ENCODE measurements at regions not wholly inside any gene's neighbourhood (a gene's known extent, or its start where the extent isn't known, plus 50 kb on each side); places are given as distances from the start of the nearest gene placed in this dataset.

DNA sequence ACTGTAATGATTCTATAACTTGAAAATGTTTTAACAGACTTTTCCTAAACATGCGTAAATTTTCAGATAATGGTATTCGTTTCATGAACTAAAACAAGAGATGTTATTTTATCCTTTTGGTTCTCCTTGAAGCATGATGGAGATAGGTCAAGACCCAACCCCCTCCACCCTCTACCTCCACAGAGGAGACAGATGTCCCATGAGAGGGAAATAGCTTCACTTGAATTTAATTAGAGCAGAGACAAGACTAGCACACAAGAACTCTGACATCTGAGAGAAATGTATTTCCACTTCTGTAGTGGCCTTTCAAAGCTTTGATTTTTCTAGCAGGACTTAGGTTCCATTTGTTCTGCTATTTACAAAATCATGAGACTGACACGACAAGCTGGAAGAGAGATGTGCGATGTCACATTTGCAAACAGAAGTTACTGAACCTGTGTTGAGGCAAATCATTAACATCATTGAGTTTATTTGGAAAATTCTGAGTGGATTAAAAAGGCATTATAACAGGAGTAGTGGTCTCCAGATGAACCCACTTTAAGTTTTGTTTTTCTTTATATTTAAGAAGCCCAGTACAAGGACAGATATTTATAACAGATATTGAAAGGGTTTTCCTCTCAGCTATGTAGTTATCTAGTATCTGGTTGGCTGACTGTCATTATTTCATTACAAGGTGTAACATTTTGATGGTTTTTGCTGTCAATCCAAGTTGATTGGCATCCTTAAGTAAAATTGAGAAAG, 276.2 kb downstream of the ASXL3 start:
- DNase-seq (ENCODE audit: low spot score), result no peak
- TF ChIP-seq, protein P1, sequence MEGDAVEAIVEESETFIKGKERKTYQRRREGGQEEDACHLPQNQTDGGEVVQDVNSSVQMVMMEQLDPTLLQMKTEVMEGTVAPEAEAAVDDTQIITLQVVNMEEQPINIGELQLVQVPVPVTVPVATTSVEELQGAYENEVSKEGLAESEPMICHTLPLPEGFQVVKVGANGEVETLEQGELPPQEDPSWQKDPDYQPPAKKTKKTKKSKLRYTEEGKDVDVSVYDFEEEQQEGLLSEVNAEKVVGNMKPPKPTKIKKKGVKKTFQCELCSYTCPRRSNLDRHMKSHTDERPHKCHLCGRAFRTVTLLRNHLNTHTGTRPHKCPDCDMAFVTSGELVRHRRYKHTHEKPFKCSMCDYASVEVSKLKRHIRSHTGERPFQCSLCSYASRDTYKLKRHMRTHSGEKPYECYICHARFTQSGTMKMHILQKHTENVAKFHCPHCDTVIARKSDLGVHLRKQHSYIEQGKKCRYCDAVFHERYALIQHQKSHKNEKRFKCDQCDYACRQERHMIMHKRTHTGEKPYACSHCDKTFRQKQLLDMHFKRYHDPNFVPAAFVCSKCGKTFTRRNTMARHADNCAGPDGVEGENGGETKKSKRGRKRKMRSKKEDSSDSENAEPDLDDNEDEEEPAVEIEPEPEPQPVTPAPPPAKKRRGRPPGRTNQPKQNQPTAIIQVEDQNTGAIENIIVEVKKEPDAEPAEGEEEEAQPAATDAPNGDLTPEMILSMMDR (IDR thresholded peaks at IDR 0.05; ENCODE audit: extremely low read depth, missing control alignments), result no peak

DNA sequence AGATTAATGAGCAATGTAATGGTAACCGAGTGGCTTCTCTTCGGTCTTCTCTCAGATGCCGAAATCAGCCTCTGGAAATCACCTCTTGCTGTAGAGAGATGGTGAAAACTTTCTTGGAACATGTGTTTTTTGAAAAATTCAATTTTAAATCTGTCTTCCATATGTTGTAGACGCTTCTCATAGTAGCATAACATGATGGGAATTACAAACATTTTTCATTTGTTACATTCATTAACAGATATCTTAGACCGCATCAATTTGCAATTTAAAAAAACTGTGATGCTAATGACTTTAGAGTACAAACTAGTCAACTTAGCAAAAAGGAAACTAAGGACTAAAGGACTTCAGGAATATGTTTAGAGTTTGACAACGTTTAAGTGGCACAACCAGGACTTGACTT, 275.2 kb downstream of the ASXL3 start:
- no peak for DNase-seq (ENCODE audit: low spot score)

DNA sequence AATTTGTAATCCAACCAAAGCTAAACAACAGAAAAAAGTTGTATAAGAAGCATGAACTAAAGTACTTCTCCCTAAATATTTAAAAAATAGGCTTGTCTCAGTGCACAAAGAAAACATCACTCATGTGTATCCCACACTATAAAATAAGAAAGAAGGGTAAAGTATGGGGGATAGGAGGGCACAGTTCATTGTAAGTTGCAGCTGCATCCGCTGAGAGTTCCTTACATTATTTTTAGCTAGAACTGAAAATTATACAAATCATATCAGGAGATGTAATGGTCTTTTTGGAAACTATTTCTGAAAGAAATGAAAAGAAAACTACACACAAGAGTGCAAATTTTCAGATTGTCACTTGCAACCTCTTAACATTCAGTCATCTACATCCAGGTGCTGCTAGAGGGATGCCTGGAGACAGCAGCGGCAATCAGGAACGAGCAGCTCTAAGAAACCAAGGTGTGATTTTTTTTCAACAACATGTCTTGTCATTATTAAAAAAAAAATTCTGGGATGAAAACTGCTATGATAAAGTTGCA, 273.6 kb downstream of the ASXL3 start:
- DNase-seq (ENCODE audit: low spot score), result no peak

More for the DNA sequence above, 275.2 kb downstream of the ASXL3 start:
- TF ChIP-seq, protein P1 (IDR thresholded peaks at IDR 0.05; ENCODE audit: extremely low read depth, missing control alignments), result no peak

DNA sequence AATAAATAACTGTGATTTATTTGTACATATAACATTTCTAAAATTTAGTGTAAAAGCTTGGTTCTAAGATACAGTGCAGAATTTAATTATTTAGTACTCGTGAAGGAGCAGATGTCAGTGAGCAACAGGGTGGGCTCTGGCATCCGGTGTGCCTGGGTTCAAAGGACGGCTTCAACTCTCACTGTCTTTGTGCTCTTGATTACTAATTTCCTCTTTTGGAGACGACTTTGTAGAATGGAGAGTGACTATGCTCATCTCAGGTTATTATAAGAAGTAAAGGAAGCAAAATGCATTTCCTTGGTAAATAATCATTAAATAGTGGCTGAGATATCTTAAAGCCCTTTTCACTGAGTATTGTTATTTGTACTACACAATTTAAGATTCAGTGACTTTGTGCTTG, 271.7 kb downstream of the ASXL3 start:
- DNase-seq (ENCODE audit: low spot score), result no peak

More for the DNA sequence above, 273.6 kb downstream of the ASXL3 start:
- TF ChIP-seq, protein P1 (IDR thresholded peaks at IDR 0.05; ENCODE audit: extremely low read depth, missing control alignments), result no peak

DNA sequence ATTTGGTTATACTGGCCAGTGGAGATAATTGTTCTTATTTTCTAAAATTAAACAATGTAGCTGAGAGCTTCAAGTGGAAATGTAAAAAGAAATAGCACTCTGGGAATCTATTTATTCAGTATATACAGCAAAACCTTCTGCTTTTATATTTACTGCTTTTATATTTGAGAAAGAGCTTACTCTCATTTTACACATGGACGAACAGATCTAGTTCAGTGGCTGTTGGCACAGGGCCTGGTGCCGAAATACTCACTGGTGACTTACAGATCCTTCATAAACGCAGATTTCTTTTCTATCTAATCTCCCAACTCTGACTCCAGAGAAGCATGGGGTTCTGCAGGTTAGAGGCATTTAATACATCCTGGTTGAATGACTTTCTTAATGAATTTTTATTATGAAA, 266.2 kb downstream of the ASXL3 start:
- TF ChIP-seq, protein P1 (IDR thresholded peaks at IDR 0.05; ENCODE audit: extremely low read depth, missing control alignments), result no peak
- DNase-seq (ENCODE audit: low spot score), result no peak

More for the DNA sequence above, 271.7 kb downstream of the ASXL3 start:
- TF ChIP-seq, protein P1 (IDR thresholded peaks at IDR 0.05; ENCODE audit: extremely low read depth, missing control alignments), result no peak

DNA sequence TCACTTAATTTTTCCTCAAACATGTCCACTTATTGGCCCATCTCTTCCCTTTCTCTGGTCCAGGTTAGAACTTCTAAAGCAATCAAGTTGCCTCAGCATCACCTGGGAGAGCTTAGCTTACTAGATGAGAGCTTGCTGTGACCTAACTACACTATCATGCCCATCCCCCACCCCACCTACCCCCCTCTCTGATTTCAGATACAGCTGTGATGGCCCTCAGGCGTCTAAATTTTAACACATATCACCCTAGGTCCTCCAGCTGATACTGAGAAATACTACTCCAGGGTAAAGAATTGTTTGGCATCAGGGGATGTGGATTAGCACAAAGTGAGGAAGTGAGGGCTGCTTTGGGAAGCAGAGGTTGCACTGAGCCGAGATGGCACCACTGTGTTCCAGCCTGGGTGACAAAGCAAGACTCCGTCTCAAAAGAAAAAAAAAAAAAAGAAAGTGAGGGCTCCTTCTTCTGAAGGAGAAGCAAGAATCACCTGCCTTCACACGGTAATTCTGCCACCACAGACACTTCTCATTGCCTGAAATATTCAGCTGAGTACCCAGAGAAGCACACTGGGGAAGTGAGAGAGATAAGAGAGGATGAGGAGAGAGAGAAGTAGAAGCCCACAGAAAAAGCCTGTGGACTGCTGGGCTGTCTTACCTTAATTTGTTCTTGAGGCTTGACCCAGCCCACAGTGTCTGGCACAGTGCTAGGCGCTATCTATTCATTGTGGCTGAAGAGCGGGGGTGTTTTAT, 263.4 kb downstream of the ASXL3 start:
- no peak for DNase-seq (ENCODE audit: low spot score)

More for the DNA sequence above, 263.4 kb downstream of the ASXL3 start:
- TF ChIP-seq, protein P1 (IDR thresholded peaks at IDR 0.05; ENCODE audit: extremely low read depth, missing control alignments), result no peak

All from GM20000 (cell line).